ENCODE measurements at regions not wholly inside any gene's neighbourhood (a gene's known extent, or its start where the extent isn't known, plus 50 kb on each side); places are given as distances from the start of the nearest gene placed in this dataset.

DNA sequence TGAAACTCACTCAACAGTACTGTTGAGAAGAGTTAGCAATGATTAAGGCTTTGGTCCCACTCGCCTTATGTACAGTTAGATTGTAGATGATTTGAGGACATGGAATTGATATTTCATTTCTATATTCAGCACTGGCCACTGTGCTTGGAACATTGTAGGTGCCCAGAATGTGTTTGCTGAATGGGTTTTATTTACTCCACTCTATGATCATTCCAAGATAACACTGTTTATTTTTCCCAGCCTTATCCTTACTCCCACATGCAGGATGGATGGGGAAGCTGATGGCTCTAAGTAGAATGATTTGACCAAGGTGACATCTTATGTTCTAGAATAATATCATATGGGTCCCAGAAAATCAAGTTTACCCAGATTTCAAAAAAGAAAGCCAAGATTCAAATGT is 124.6 kb upstream of the RXFP2 start:
- TF ChIP-seq, protein P1, sequence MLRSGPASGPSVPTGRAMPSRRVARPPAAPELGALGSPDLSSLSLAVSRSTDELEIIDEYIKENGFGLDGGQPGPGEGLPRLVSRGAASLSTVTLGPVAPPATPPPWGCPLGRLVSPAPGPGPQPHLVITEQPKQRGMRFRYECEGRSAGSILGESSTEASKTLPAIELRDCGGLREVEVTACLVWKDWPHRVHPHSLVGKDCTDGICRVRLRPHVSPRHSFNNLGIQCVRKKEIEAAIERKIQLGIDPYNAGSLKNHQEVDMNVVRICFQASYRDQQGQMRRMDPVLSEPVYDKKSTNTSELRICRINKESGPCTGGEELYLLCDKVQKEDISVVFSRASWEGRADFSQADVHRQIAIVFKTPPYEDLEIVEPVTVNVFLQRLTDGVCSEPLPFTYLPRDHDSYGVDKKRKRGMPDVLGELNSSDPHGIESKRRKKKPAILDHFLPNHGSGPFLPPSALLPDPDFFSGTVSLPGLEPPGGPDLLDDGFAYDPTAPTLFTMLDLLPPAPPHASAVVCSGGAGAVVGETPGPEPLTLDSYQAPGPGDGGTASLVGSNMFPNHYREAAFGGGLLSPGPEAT (IDR thresholded peaks at IDR 0.05; ENCODE audit: low read depth): no peak
- no peak for TF ChIP-seq ZNF217 (IDR thresholded peaks at IDR 0.05)
- TF ChIP-seq EED (IDR thresholded peaks at IDR 0.05; ENCODE audit: low read depth): no peak
- TF ChIP-seq GABPA (IDR thresholded peaks at IDR 0.05; ENCODE audit: low read depth): no peak
- TF ChIP-seq ASH2L (IDR thresholded peaks at IDR 0.05; ENCODE audit: borderline replicate concordance, low read depth): no peak
- TF ChIP-seq JUNB (IDR thresholded peaks at IDR 0.05): no peak
- TF ChIP-seq MTA3 (IDR thresholded peaks at IDR 0.05; ENCODE audit: borderline replicate concordance, low read length): no peak
- TF ChIP-seq, protein P2, sequence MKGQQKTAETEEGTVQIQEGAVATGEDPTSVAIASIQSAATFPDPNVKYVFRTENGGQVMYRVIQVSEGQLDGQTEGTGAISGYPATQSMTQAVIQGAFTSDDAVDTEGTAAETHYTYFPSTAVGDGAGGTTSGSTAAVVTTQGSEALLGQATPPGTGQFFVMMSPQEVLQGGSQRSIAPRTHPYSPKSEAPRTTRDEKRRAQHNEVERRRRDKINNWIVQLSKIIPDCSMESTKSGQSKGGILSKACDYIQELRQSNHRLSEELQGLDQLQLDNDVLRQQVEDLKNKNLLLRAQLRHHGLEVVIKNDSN (IDR thresholded peaks at IDR 0.05; ENCODE audit: borderline replicate concordance, extremely low read length, insufficient read depth, low read depth, low read length): no peak
- TF ChIP-seq, protein P3, sequence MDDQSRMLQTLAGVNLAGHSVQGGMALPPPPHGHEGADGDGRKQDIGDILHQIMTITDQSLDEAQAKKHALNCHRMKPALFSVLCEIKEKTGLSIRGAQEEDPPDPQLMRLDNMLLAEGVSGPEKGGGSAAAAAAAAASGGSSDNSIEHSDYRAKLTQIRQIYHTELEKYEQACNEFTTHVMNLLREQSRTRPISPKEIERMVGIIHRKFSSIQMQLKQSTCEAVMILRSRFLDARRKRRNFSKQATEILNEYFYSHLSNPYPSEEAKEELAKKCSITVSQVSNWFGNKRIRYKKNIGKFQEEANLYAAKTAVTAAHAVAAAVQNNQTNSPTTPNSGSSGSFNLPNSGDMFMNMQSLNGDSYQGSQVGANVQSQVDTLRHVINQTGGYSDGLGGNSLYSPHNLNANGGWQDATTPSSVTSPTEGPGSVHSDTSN (IDR thresholded peaks at IDR 0.05; ENCODE audit: insufficient replicate concordance, low read depth, low read length): no peak
- TF ChIP-seq BRCA1 (IDR thresholded peaks at IDR 0.05; ENCODE audit: low read depth, low read length): no peak
- TF ChIP-seq ESRRA (IDR thresholded peaks at IDR 0.05; ENCODE audit: low read length): no peak
- TF ChIP-seq KLF5 (IDR thresholded peaks at IDR 0.05; ENCODE audit: partially characterized antibody): no peak
- TF ChIP-seq, protein P4, sequence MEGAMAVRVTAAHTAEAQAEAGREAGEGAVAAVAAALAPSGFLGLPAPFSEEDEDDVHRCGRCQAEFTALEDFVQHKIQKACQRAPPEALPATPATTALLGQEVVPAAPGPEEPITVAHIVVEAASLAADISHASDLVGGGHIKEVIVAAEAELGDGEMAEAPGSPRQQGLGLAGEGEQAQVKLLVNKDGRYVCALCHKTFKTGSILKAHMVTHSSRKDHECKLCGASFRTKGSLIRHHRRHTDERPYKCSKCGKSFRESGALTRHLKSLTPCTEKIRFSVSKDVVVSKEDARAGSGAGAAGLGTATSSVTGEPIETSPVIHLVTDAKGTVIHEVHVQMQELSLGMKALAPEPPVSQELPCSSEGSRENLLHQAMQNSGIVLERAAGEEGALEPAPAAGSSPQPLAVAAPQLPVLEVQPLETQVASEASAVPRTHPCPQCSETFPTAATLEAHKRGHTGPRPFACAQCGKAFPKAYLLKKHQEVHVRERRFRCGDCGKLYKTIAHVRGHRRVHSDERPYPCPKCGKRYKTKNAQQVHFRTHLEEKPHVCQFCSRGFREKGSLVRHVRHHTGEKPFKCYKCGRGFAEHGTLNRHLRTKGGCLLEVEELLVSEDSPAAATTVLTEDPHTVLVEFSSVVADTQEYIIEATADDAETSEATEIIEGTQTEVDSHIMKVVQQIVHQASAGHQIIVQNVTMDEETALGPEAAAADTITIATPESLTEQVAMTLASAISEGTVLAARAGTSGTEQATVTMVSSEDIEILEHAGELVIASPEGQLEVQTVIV (IDR thresholded peaks at IDR 0.05; ENCODE audit: borderline replicate concordance, partially characterized antibody): no peak
- ATAC-seq (no peak), FAIRE-seq (no peak), DNase-seq (ENCODE audit: low read depth, low spot score) (no peak)
- no peak overlapping the region for H2AFZ ChIP-seq (ENCODE audit: control insufficient read depth, low read depth, low read length)
- no peaks in the 10 kb centered on the region for H4K20me1 ChIP-seq (ENCODE audit: control insufficient read depth, insufficient read depth)
- CTCF ChIA-PET: no interaction called here
- no TSS peak for BruUV-seq (replicated peaks)
- no peak overlapping the region for H3K4me2 ChIP-seq (ENCODE audit: control insufficient read depth, insufficient read depth)
- H3K36me3 ChIP-seq (ENCODE audit: control insufficient read depth in 2 of 2, insufficient read depth in 2 of 2, low read length in 1 of 2): no peaks in the 10 kb centered on the region
- H3K4me1 ChIP-seq (ENCODE audit: control insufficient read depth, insufficient read depth, low read length): no peaks in the 10 kb centered on the region
- H3K9me3 ChIP-seq (replicated peaks; ENCODE audit: control insufficient read depth, insufficient read depth, low read length): no peaks in the 10 kb centered on the region
- no peaks in the 10 kb centered on the region for H3K79me2 ChIP-seq (ENCODE audit: control insufficient read depth, insufficient read depth, low read length)
- WGBS (ENCODE audit: insufficient coverage, insufficient replicate concordance, low lambda C conversion rate, missing lambda C conversion rate): 10% methylated on average over 1 of the region's 1 CpG
- SMC1A ChIA-PET (ENCODE audit: uncharacterized antibody, unreplicated experiment): no interaction called here
- RAD21 ChIA-PET (ENCODE audit: unreplicated experiment): no interaction called here
- no peak overlapping the region for H3K27ac ChIP-seq (ENCODE audit: control insufficient read depth, insufficient read depth)
- H3K9ac ChIP-seq (ENCODE audit: control insufficient read depth, insufficient read depth, low read length): no peak overlapping the region
- in situ Hi-C loops (cut with MboI): no loop called here
- intact Hi-C loops (cut with micrococcal nuclease; ENCODE audit: unreplicated experiment): loop anchor here (10.0 kb wide), 1 partner anchor 180 kb away; no protein-coding TSS in a partner anchor
- H3K4me3 ChIP-seq: no peak overlapping the region
- POLR2A ChIA-PET: no interaction called here
- H3K27me3 ChIP-seq (replicated peaks in 1 of 2; ENCODE audit: control insufficient read depth in 2 of 2, insufficient read depth in 2 of 2, low read length in 1 of 2): no peaks in the 10 kb centered on the region

All from GM12878 (cell line).